Tibial nerve (tissue), 4 donors: ENCODE measurements at regions not wholly inside any gene's neighbourhood (a gene's known extent, or its start where the extent isn't known, plus 50 kb on each side); places are given as distances from the start of the nearest gene placed in this dataset.

Experiments
- DNase-seq, 2 donors: peaks; one replicate each; pipeline ENCODE4 v3.0.0-alpha.2; 2019; ENCODE audit warnings: low spot score in 2 of 2
- H3K27ac ChIP-seq, 4 donors: fragments of 200-600 bp; sonication (generic) in 3 of 4; one replicate each; pipeline ENCODE4 v1.5.1; 2017 to 2019; ENCODE audit warnings: mild to moderate bottlenecking in 1 of 4
- H3K27me3 ChIP-seq, 2 donors: fragments of 200-600 bp; sonication (generic) in 1 of 2; one replicate each; pipeline versions ENCODE4 v1.5.1 to v1.6.0; 2017 to 2019
- H3K36me3 ChIP-seq, 3 donors: fragments of 200-600 bp; sonication (generic); one replicate each; pipeline ENCODE4 v1.5.1; 2018 to 2019
- H3K4me1 ChIP-seq, 4 donors: fragments of 200-600 bp; sonication (generic) in 3 of 4; one replicate each; pipeline ENCODE4 v1.5.1; 2017 to 2019
- H3K4me3 ChIP-seq, 4 donors: fragments of 200-600 bp; sonication (generic) in 3 of 4; one replicate each; pipeline ENCODE4 v1.5.1; 2017 to 2019; ENCODE audit warnings: mild to moderate bottlenecking in 1 of 4, moderate library complexity in 1 of 4
- H3K9me3 ChIP-seq, 4 donors: fragments of 200-600 bp; sonication (generic) in 3 of 4; one replicate each; pipeline ENCODE4 v1.5.1; 2017 to 2019
- CTCF ChIP-seq, 5 experiments: fragments of 200-600 bp in 3 of 5; fragments of 450-650 bp in 2 of 5; sonication (generic) in 3 of 5; IDR thresholded peaks; one replicate each; pipeline ENCODE4 v1.5.1; 2016 to 2019; ENCODE audit warnings: antibody characterized with exemption in 5 of 5, mild to moderate bottlenecking in 3 of 5, moderate library complexity in 2 of 5
- EP300 ChIP-seq, 2 donors: sonication (generic); formaldehyde crosslinking; IDR thresholded peaks; one replicate each; pipeline ENCODE4 v1.6.1; 2017; ENCODE audit warnings: antibody characterized with exemption in 2 of 2, mild to moderate bottlenecking in 1 of 2
- POLR2A ChIP-seq, 2 donors: fragments of 450-650 bp; IDR thresholded peaks; one replicate each; pipeline ENCODE4 v1.6.1; 2017; ENCODE audit warnings: antibody characterized with exemption in 2 of 2, mild to moderate bottlenecking in 2 of 2, moderate library complexity in 2 of 2
- WGBS, 2 donors: methylation state at CpG; one replicate each; pipeline ENCODE4 v1.1.5; 2018; 5-methylcytosine and 5-hydroxymethylcytosine counted together

- no peak for DNase-seq
- Histone ChIP-seq H3K27me3 (no peaks in the 10 kb centered on the region), H3K27ac (no peak overlapping the region), H3K36me3 (no peaks in the 10 kb centered on the region), H3K4me3 (no peak overlapping the region), H3K9me3 (peaks cover 0 to 4% (median 0%) of the 10 kb centered on the region in 4 donors), H3K4me1 (no peaks in the 10 kb centered on the region)
- TF ChIP-seq CTCF (IDR thresholded peaks at IDR 0.05) = no peak
- no peak for TF ChIP-seq EP300 (IDR thresholded peaks at IDR 0.05)
- no peak for TF ChIP-seq POLR2A (IDR thresholded peaks at IDR 0.05)
Observed at GRCh38 chr3:147185781-147186180, 220.6 kb downstream of the ZIC4 start.

- H3K9me3 ChIP-seq = no peaks in the 10 kb centered on the region
- no peaks in the 10 kb centered on the region for H3K4me1 ChIP-seq
- no peak for DNase-seq
- WGBS, 2 donors = 77 to 79% methylated on average over 2 of the region's 2 CpGs
- no peaks in the 10 kb centered on the region for H3K27me3 ChIP-seq
- TF ChIP-seq EP300 (IDR thresholded peaks at IDR 0.05) = no peak
- no peak for TF ChIP-seq CTCF (IDR thresholded peaks at IDR 0.05)
- TF ChIP-seq POLR2A (IDR thresholded peaks at IDR 0.05) = no peak
- no peak overlapping the region for H3K27ac ChIP-seq
- no peaks in the 10 kb centered on the region for H3K36me3 ChIP-seq
- H3K4me3 ChIP-seq = no peak overlapping the region
Observed at GRCh38 chr3:147184794-147185193, 221.5 kb downstream of the ZIC4 start.

- Histone ChIP-seq H3K27me3 (no peaks in the 10 kb centered on the region), H3K9me3 (peaks cover 0 to 9% (median 0%) of the 10 kb centered on the region in 4 donors), H3K36me3 (no peaks in the 10 kb centered on the region), H3K4me3 (no peak overlapping the region), H3K4me1 (no peaks in the 10 kb centered on the region), H3K27ac (no peak overlapping the region)
- 59 to 69% methylated on average over 4 of the region's 4 CpGs for WGBS, 2 donors
- TF ChIP-seq POLR2A (IDR thresholded peaks at IDR 0.05) (no peak), CTCF (IDR thresholded peaks at IDR 0.05) (no peak), EP300 (IDR thresholded peaks at IDR 0.05) (no peak)
- DNase-seq = no peak
Observed at GRCh38 chr3:147173257-147173656, 233.1 kb downstream of the ZIC4 start.

GRCh38 chr3:147162743-147163142 is 243.6 kb downstream of the ZIC4 start:
- H3K27me3 ChIP-seq = no peaks in the 10 kb centered on the region
- no peaks in the 10 kb centered on the region for H3K36me3 ChIP-seq
- DNase-seq = no peak
- H3K4me3 ChIP-seq = no peak overlapping the region
- no peaks in the 10 kb centered on the region for H3K4me1 ChIP-seq
- H3K9me3 ChIP-seq = no peaks in the 10 kb centered on the region
- TF ChIP-seq POLR2A (IDR thresholded peaks at IDR 0.05) (no peak), EP300 (IDR thresholded peaks at IDR 0.05) (no peak), CTCF (IDR thresholded peaks at IDR 0.05) (no peak)
- no peak overlapping the region for H3K27ac ChIP-seq

DNA sequence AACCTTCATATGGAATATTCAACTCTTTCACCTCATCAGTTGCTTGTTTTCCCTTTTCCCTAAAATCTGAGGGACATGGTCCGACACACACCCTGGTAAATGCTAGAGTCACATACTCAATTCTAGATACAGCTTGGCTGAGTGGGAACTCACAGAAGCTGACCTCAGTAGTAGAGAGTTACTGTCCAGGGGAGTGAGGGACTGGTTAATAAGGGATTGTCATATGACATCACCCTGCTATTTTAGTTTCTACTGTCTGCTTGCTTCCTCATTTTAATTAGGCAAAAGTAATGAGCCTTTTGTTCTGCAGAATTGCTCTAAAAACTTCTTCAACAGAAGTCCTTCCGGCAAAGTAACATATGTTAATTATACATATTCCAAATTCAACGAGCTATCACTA is 244.5 kb downstream of the ZIC4 start:
- DNase-seq = no peak
- TF ChIP-seq CTCF (IDR thresholded peaks at IDR 0.05) (no peak), EP300 (IDR thresholded peaks at IDR 0.05) (no peak), POLR2A (IDR thresholded peaks at IDR 0.05) (no peak)
- Histone ChIP-seq H3K4me3 (no peak overlapping the region), H3K9me3 (no peaks in the 10 kb centered on the region), H3K27me3 (no peaks in the 10 kb centered on the region), H3K27ac (no peak overlapping the region), H3K4me1 (no peaks in the 10 kb centered on the region), H3K36me3 (no peaks in the 10 kb centered on the region)
- 56 to 67% methylated on average over 3 of the region's 3 CpGs for WGBS, 2 donors
